HG02938 (cell line): ENCODE measurements at regions not wholly inside any gene's neighbourhood (a gene's known extent, or its start where the extent isn't known, plus 50 kb on each side); places are given as distances from the start of the nearest gene placed in this dataset.
"Not testable (repeated sequence)": the region's sequence is repeated elsewhere in the genome, so short reads cannot be mapped to it uniquely, and the experiment has no call there.

Experiments
- ATAC-seq: cut with Tn5 transposase; IDR thresholded peaks from one replicate; pipeline ENCODE4 v1.9.1; 2021; ENCODE audit warnings: mild to moderate bottlenecking, moderate library complexity; ENCODE audit not compliant: unreplicated experiment

DNA sequence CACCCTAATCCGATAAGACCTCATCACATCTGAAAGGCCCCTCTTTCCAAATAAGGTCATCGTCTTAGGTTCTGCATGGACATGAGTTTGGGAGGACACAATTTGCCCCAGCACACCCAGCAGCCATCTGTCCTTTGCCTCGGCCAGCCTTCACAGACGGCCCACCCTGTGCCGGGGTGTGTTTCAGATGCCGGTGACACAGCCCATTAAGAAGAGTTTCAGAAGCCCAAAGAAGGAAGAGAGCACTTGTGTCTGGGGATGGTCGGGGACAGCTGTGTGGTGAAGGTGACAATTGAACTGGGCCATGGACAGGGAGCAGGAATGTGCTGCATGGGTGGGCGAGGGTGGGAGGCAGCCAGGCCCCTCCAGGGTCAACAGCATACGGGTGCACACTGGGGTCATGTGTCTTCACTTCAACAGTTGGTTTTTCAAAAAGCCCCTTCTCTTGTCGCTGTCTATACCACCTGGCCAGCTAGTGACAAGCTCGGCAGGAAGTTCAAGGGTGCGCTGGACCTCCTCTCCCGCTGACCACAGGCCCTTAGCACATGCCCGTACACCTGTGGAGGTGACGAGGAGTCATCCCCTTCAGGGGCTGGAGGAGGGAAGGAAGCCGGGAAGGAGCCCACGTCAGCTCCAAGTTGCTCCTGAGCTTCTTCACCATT lies 183.1 kb downstream of the C16orf95 start:
- ATAC-seq = no peak

DNA sequence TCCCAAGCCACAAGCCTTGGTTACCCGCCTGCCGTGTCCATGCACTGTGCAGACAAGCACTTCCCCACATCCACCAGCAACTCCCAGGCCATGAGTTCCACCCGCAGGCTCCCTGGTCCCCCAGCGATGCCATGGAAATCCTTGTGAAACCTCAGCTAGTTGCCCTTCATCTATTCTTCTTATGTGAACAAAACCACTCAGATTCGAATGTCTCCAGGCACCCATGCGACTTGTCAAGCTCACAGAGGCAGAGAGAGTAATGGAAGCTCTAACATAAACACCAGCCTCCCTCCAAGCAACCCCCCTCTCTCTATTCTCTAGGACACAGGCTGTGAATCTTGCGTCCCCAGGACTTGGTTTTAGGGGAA lies 182.6 kb downstream of the C16orf95 start:
- no peak for ATAC-seq

DNA sequence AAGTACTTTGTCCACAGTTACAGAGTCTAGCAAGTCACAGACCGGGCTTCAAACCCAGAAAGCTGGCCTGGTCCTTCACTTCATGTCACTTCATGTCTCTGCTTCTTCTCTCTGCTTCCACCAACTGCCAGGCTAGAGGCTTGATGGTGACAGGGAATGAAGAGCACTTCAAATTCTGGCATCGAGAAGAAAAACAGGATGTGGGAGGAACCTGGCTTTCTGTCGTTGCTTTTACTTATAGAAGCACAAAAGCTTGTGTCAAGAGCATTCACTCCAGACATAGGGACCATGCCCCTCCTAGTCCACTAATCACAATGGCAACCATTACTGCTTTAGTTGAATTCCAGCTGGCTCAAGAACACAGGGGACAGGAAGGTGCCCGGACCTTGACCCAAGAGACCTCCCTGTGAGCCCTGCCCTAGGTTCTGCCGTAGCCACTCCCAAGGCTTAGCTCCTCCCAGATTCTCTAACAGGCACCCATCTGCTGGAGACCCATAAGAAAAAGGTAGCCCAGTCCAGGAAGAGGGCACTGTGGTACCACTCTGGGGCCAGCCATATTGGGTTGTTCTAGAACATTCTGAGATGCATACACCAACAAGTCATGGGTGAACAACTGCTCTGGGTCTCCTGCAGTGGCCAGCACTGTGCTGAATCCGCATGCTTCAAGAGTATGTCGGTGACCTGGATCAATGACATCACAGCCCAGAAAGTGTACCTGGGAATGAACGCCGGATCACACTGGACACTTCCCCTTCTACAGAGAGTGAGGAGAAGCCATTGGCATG lies 181.8 kb downstream of the C16orf95 start:
- ATAC-seq = no peak

DNA sequence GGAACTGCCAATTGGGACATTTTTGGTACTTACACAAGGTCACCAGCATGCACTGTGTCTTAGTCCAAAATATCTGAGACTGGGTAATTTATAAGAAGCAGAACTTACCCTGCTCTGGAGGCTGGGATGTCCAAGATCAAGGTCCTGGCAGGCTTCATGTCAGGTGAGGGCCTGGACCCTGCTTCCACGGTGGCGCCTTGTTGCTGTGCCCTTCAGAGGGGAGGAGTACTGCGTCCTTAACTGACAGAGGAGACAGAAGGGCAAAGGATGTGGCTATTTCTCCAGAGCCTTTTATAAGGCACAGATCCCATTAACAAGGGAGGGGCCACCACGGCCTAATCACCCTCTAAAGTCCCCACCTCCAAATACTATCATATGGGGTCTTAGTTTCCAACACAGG lies 178.9 kb downstream of the C16orf95 start:
- ATAC-seq = no peak

- no peak for ATAC-seq
These were observed 178.4 kb downstream of the C16orf95 start for GRCh38 chr16:87138738-87139267.

- no peak for ATAC-seq
These were observed 176.7 kb downstream of the C16orf95 start for GRCh38 chr16:87140211-87141200.

DNA sequence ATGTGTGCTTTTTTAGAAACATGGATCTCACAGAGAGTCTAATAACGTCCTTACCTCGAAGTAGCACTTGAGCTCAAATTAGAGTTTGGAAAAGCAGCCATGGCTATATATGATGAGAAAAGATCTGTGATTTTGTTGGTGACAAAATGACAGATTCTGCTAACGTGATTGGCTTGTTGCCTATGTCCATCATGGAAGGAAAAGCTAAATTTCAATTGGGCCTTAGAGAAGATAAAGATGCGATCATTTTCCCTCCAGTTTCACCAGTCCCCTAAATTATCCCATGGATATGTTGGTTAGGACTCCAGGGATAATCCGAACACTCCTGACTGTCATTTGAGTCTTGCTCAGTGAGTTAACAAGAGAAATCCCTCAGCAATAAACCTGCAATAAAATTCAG lies 175.8 kb downstream of the C16orf95 start:
- ATAC-seq = no peak

GRCh38 chr16:87143661-87144121 lies 173.5 kb downstream of the C16orf95 start:
- ATAC-seq = no peak

GRCh38 chr16:87144232-87144631 lies 173.0 kb downstream of the C16orf95 start:
- ATAC-seq = no peak

GRCh38 chr16:87145181-87146176 lies 171.7 kb downstream of the C16orf95 start:
- no peak for ATAC-seq

GRCh38 chr16:87146676-87147075 lies 170.5 kb downstream of the C16orf95 start:
- no peak for ATAC-seq

- ATAC-seq = no peak
These were observed 168.1 kb downstream of the C16orf95 start for GRCh38 chr16:87149051-87149450.

GRCh38 chr16:87150262-87150661 lies 166.9 kb downstream of the C16orf95 start:
- no peak for ATAC-seq

- no peak for ATAC-seq
These were observed 166.4 kb downstream of the C16orf95 start for GRCh38 chr16:87150681-87151280.

DNA sequence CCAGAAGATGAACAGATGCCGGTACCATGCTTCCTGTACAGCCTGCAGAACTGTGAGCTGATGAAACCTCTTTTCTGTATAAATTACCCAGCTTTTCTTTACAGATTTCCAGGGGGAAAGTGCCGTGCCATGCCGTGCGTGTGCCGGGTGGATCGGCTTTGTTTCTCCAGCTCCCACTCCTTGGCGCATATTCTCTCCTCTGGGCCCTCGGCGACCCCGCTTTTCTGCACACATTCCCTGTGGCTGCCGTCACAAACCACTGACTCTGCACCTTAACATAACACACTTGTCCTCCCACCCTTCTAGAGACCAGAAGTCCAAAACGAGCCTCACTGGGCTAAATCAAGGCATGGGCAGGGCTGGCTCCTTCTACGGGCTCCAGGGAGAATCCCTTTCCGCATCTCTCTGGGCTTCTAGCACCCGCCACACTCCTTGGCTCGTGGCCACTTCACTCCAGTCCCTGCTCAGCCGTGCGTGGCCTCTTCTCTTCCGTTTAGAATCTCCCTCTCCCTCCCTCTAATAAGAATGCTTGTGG lies 164.9 kb downstream of the C16orf95 start:
- no peak for ATAC-seq

DNA sequence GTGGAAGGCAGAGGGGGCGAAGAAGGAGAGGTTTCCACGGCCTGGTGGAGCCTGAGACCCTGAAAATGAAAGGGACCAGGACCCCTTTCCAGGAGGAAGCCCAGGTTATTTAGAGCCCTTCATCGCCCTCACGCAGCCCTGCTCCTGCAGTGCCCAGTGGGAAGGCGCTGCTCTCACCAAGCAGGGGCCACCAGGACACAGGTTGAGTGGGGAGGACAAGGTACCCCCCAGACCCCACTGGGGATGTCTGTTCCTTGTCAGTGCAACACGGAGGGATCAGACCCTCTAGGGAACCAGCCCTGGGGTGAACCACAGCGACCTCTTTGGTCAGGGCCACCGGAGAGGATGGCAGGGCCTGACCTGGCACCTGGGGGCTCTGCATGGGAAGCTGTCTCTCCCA lies 163.9 kb downstream of the C16orf95 start:
- no peak for ATAC-seq

DNA sequence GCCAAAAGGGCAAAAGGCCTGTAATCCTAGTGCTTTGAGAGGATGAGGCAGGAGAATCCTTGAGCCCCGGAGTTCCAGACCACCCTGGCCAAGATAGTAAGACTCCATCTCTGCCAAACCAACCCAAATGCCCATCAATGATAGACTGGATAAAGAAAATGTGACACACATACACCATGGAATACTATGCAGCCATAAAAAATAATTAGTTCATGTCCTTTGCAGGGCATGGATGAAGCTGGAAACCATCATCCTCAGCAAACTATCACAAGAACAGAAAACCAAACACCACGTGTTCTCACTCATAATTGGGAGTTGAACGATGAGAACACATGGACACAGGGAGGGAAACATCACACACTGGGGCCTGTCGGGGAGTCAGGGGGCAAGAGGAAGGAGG lies 161.9 kb downstream of the C16orf95 start:
- ATAC-seq = not testable (repeated sequence)

GRCh38 chr16:87156195-87156594 lies 161.0 kb downstream of the C16orf95 start:
- ATAC-seq = no peak

DNA sequence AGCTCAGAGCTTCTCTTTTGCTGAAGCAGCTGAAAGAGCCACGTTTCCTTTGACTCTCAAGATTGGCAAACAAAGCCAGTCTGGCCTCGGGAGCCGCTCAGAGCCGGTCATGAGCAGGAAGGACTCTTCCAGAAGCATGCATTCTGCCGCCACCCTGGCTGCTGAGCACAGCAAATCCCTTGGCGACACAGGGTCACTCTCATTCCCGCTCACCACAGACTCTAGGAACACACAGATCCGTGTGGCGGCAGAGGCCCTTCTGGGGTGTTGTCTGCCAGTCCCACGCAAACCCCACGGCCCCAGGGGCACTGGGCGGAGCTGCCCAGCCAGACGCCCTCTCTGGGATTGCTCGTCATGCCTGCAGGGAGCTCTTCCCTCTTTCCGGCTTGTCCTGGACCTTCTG lies 157.0 kb downstream of the C16orf95 start:
- ATAC-seq = no peak
